Loucy (cell line): ENCODE measurements at regions not wholly inside any gene's neighbourhood (a gene's known extent, or its start where the extent isn't known, plus 50 kb on each side); places are given as distances from the start of the nearest gene placed in this dataset.
A peak's percentile ranks its signal among the peaks of the same experiment; 100 is the strongest.

Experiments used
- H2AFZ ChIP-seq: fragments of 200-600 bp; sonication (generic); 2 replicates; pipeline ENCODE4 v1.6.0; 2016; ENCODE audit warnings: antibody characterized with exemption, mild to moderate bottlenecking, low read length, moderate library complexity
- H3F3A ChIP-seq: fragments of 200-600 bp; 2 replicates; pipeline ENCODE4 v1.6.0; 2016; ENCODE audit warnings: antibody characterized with exemption, low read depth, mild to moderate bottlenecking
- H3K27me3 ChIP-seq: fragments of 200-600 bp; sonication (generic); 2 replicates; pipeline ENCODE4 v1.6.1; 2014; ENCODE audit warnings: low read length, mild to moderate bottlenecking; ENCODE audit not compliant: insufficient read depth, poor library complexity, severe bottlenecking
- H3K36me3 ChIP-seq: fragments of 200-600 bp; sonication (generic); 2 replicates; pipeline ENCODE4 v1.6.1; 2016; ENCODE audit warnings: low read length; ENCODE audit not compliant: insufficient read depth
- H3K4me1 ChIP-seq: fragments of 200-600 bp; sonication (generic); 2 replicates; pipeline ENCODE4 v1.5.1; 2014; ENCODE audit warnings: low read length, mild to moderate bottlenecking; ENCODE audit not compliant: insufficient read depth, poor library complexity, severe bottlenecking
- H3K4me2 ChIP-seq: fragments of 200-600 bp; sonication (generic); 2 replicates; pipeline ENCODE4 v1.6.0; 2014; ENCODE audit warnings: antibody characterized with exemption, low read length, low read depth, mild to moderate bottlenecking; ENCODE audit not compliant: poor library complexity, severe bottlenecking
- H3K4me3 ChIP-seq: fragments of 200-600 bp; sonication (generic); 2 replicates; pipeline ENCODE4 v1.5.1; 2014; ENCODE audit warnings: low read length, mild to moderate bottlenecking, mixed read lengths; ENCODE audit not compliant: poor library complexity, severe bottlenecking
- H3K79me2 ChIP-seq: fragments of 200-600 bp; sonication (generic); 2 replicates; pipeline ENCODE4 v1.6.1; 2014; ENCODE audit warnings: low read length; ENCODE audit not compliant: insufficient read depth
- H3K9ac ChIP-seq: fragments of 200-600 bp; sonication (generic); 2 replicates; pipeline ENCODE4 v1.6.0; 2014; ENCODE audit warnings: mild to moderate bottlenecking, low read depth, low read length, moderate library complexity; ENCODE audit not compliant: poor library complexity, severe bottlenecking
- H3K9me2 ChIP-seq: fragments of 200-600 bp; sonication (generic); replicated peaks from 2 replicates; pipeline ENCODE4 v1.6.1; 2016; ENCODE audit warnings: low read depth, low read length, mixed read lengths
- H3K9me3 ChIP-seq: fragments of 200-600 bp; sonication (generic); 2 replicates; pipeline ENCODE4 v1.6.1; 2014; ENCODE audit warnings: mild to moderate bottlenecking, antibody characterized with exemption, low read length, low read depth; ENCODE audit not compliant: insufficient read depth
- H4K20me1 ChIP-seq: fragments of 200-600 bp; sonication (generic); 2 replicates; pipeline ENCODE4 v1.6.0; 2014; ENCODE audit warnings: antibody characterized with exemption, low read length, mild to moderate bottlenecking; ENCODE audit not compliant: insufficient read depth, poor library complexity, severe bottlenecking
- EZH2phosphoT487 ChIP-seq: fragments of 200-600 bp; IDR thresholded peaks from 2 replicates; pipeline ENCODE4 v1.6.1; 2018; ENCODE audit warnings: antibody characterized with exemption, mild to moderate bottlenecking, moderate library complexity, borderline replicate concordance
- TF ChIP-seq, protein P1 (sequence below): fragments of 200-600 bp; sonication (generic); conservative IDR thresholded peaks from 2 replicates; pipeline ENCODE4 v1.5.1; 2014; ENCODE audit warnings: mild to moderate bottlenecking, antibody characterized with exemption, low read length

DNA sequence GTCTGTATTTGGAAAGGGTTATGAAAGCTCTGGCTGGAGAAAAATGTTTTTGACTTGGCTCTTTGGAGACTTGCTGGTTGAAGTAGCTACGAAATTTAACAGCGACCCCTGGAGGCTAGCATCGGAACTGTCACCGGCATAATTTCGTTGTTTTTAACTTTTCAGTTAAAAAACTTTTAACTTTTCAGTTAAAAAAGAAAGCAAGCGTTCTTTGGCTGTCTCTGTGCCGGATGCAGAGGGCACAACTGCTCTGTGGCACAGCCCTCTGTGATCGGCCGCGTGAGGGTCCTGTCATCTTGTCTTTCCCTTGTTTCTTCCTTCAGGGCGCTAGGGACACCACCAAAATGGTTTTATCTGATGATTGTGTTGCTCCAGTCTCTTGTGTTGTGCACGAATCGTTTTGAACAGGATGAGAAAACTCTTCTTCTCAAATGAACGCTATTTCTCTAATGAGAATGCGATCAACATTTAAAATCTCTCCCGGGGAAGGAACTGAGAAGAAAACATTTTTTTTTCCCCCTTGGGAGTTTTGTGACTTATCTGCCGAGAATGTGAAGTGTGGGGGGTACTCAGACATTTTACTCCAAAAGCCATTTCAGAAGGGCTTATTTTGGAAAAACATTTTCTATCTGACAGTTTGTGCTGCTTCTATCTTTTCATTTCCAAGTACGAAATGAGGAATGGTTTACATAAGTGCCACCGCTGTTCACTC, 57.1 kb downstream of the ADCYAP1 start:
- H3K9me3 ChIP-seq: no peaks in the 10 kb centered on the region
- peak overlapping the region; percentile 57 for H3K4me2 ChIP-seq
- no peaks in the 10 kb centered on the region for H3K27me3 ChIP-seq
- peak overlapping the region; percentile 38 for H3K9ac ChIP-seq
- peak overlapping the region; percentile 82 for H2AFZ ChIP-seq
- H3K36me3 ChIP-seq: no peaks in the 10 kb centered on the region
- H3K4me3 ChIP-seq: peak overlapping the region; percentile 49
- no peaks in the 10 kb centered on the region for H3K79me2 ChIP-seq
- no peaks in the 10 kb centered on the region for H3K9me2 ChIP-seq
- TF ChIP-seq EZH2phosphoT487: no peak
- TF ChIP-seq, protein P1, sequence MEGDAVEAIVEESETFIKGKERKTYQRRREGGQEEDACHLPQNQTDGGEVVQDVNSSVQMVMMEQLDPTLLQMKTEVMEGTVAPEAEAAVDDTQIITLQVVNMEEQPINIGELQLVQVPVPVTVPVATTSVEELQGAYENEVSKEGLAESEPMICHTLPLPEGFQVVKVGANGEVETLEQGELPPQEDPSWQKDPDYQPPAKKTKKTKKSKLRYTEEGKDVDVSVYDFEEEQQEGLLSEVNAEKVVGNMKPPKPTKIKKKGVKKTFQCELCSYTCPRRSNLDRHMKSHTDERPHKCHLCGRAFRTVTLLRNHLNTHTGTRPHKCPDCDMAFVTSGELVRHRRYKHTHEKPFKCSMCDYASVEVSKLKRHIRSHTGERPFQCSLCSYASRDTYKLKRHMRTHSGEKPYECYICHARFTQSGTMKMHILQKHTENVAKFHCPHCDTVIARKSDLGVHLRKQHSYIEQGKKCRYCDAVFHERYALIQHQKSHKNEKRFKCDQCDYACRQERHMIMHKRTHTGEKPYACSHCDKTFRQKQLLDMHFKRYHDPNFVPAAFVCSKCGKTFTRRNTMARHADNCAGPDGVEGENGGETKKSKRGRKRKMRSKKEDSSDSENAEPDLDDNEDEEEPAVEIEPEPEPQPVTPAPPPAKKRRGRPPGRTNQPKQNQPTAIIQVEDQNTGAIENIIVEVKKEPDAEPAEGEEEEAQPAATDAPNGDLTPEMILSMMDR: peak; percentile 99
- H4K20me1 ChIP-seq: no peaks in the 10 kb centered on the region
- peaks cover under 1% of the 10 kb centered on the region for H3K4me1 ChIP-seq
- H3F3A ChIP-seq: no peaks in the 10 kb centered on the region

DNA sequence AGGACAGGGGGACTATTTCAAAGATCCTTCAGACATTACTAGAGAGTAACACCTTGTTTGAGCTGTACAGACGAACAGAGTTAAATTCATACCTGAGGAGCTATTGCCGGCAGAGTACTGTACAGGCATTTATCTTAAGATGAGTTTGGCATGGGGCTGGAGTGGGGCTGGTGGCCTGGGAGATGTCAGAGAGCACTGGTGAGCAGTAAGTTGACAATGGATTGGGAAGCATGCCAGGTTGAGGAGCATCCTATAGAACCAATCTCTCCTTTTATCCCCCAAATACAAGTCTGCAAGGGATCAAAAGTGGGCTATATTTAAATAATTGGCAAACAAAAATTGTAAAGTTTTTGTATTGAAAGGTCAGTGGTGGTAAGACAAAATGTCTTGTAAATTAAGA, 58.6 kb downstream of the ADCYAP1 start:
- Histone ChIP-seq H3K9me3 (no peaks in the 10 kb centered on the region), H3K4me3 (no peak overlapping the region), H3K79me2 (no peaks in the 10 kb centered on the region), H3F3A (no peaks in the 10 kb centered on the region), H4K20me1 (no peaks in the 10 kb centered on the region), H3K27me3 (no peaks in the 10 kb centered on the region), H3K9me2 (no peaks in the 10 kb centered on the region), H3K4me2 (no peak overlapping the region), H2AFZ (no peak overlapping the region), H3K36me3 (no peaks in the 10 kb centered on the region), H3K9ac (no peak overlapping the region), H3K4me1 (peaks cover 5% of the 10 kb centered on the region)
- TF ChIP-seq EZH2phosphoT487: no peak
- TF ChIP-seq, protein P1: no peak

DNA sequence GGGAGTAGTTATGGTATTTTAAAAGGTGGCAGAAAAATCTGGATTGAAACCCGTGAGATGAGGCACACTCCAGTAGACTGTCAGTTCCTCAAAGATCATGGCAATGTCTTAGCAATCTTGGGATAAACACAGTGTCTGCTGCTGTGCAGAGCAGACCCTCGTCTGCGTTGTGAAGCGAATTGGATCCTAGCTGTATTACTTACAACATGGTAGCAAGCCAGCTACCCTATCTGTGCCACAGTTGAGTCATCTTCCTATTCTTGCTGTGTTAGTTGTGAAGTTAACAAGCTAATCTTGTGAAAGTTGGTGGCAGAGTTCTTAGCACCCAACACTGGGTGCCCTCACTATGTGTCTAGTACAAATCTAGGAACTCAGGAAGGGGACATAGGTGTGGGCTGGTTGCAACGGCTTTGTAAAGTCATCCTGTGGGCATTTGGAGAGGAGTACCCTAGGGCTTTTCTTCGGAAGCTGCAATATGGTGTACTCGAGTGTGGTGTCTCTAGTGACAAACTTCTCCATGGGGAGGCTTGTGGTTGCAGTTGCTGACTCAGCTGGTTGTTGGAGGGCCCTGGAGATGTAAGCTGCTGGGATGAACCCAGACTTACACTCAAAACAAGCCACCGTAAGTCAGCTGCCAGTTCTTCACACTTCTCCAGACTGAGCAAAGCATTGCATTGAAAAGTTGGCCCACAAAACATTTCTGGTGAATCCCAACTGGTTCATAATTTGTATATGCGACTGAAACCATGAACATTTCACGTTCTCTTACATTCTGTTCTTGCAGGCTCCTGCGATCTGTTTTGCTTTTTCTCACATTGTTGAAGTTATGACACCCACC, 61.5 kb downstream of the ADCYAP1 start:
- Histone ChIP-seq H3F3A (no peaks in the 10 kb centered on the region), H4K20me1 (no peaks in the 10 kb centered on the region), H2AFZ (no peak overlapping the region), H3K4me2 (no peak overlapping the region), H3K79me2 (no peaks in the 10 kb centered on the region), H3K27me3 (no peaks in the 10 kb centered on the region), H3K9me2 (no peaks in the 10 kb centered on the region), H3K36me3 (no peaks in the 10 kb centered on the region), H3K4me1 (peaks cover 5% of the 10 kb centered on the region), H3K9ac (no peak overlapping the region), H3K9me3 (no peaks in the 10 kb centered on the region), H3K4me3 (no peak overlapping the region)
- no peak for TF ChIP-seq EZH2phosphoT487
- TF ChIP-seq, protein P1: no peak
